Limb (tissue), 2 donors: ENCODE measurements at regions not wholly inside any gene's neighbourhood (a gene's known extent, or its start where the extent isn't known, plus 50 kb on each side); places are given as distances from the start of the nearest gene placed in this dataset.

ENCODE experiments used
- DNase-seq, 2 donors: peaks; one replicate each; pipeline ENCODE4 v3.0.0-alpha.2; 2016; ENCODE audit errors: extremely low spot score in 2 of 2

DNA sequence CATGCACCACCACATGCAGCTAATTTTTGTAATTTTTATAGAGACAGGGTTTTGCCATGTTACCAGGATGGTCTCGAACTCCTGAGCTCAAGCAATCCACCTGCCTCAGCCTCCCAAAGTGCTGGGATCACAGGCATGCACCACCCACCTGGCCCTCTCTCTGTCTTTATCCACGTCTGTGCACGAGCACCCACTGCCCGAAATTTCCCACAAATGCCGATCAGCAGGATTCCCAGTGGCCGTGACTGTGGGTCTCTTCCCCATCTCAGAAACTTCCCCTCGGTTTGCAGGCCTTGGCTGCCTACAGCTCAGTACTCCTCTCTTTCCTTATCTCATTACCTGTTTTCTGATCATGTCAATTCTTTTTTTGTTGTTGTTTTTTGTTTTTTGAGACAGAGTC lies 217.3 kb downstream of the TTC32 start:
- no peak for DNase-seq

DNA sequence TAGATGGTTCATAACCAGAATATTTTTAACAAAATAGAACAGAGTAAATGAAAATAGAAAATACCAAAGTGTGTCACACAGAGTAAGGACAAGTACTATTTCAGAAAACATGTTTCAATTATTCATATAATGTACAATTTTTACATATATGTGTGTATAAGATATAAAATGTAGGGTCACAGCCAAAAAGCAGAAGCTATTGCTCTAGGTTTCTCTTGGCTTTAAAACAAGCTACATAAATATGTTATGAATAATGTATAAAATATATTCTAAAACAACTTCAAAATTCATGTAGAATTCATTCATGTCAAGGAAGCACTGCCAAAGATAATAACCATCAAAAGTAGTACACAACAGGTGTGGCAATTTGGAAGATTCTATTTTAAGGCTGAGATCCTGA lies 218.2 kb downstream of the TTC32 start:
- no peak for DNase-seq

GRCh38 chr2:19682493-19682892 lies 219.3 kb downstream of the TTC32 start:
- no peak for DNase-seq

GRCh38 chr2:19677825-19678518 lies 223.8 kb downstream of the TTC32 start:
- DNase-seq, result no peak

GRCh38 chr2:19677215-19677777 lies 224.5 kb downstream of the TTC32 start:
- no peak for DNase-seq

GRCh38 chr2:19676770-19677169 lies 225.0 kb downstream of the TTC32 start:
- no peak for DNase-seq

GRCh38 chr2:19675856-19676460 lies 225.8 kb downstream of the TTC32 start:
- DNase-seq, result no peak

DNA sequence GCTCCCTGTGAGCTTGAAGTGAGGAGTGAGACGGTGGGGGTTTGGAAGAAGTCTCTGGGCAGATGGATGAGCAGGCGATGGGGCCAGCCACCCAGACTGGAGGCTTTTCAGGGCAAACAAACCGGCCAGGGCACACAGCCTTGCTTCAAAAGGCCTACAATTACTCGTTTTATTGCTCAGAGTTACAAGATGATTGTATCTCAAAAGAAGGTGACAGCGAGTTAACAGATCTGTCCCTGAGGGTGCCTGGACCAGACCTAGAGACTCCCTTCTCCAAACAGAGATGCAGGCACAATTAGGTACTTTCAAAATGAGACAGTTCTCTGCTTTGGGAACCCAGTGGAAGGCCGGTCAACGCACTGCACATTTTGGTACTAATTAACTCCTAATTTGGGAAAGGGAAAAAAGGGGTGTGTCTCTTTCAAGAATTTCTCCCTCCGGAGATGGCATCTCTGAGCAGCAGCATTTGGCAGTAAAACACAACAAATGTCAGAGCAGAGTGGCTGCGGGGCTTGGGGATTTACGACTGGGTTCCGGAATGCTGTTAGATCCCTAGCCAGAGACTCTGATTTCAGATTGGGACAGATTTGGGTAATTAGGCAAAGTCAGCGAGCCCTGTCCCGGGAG lies 226.7 kb downstream of the TTC32 start:
- DNase-seq, result no peak

DNA sequence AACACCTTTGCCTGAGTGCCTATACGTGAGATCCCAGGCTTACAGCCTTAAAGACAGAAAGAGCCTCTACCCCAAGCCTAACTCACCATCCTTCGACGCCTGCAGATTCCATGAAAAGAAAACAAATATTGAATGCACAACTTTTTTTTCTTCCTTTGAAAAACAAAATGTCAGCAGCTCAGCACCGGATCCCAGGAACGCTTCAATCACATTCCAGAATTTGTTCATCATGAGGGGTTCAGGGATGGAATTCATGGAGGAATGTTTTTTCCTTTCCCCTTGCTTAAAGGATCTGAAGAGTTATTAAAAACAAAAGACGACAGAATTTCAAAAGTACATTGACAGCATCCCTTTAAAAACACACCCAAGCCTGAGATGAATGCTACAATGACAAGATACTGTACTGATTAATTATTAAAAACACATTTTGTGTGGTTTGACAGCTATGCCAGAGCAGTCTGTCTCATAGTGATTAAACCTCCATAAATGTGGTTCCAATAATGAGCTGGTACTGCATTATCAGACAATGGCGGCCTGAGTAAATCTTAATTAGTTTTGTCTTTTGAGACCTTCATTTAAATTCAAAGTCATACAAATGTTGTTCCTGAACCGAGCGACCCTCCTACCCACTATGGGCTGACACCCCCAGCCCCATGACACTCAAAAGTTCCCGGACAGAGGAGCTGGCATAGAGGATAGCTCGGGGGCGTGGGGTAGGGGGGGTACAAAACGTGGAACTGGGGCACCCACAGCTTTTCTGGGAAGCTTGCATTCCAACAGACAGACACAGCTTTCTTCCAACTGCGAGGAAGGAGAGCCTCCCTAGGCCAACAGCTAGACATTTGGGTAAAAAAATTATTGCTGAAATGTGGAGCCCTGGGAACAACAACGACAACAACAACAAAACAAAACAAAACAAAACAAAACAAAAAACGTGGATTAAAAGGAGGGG lies 227.5 kb downstream of the TTC32 start:
- DNase-seq, result no peak

DNA sequence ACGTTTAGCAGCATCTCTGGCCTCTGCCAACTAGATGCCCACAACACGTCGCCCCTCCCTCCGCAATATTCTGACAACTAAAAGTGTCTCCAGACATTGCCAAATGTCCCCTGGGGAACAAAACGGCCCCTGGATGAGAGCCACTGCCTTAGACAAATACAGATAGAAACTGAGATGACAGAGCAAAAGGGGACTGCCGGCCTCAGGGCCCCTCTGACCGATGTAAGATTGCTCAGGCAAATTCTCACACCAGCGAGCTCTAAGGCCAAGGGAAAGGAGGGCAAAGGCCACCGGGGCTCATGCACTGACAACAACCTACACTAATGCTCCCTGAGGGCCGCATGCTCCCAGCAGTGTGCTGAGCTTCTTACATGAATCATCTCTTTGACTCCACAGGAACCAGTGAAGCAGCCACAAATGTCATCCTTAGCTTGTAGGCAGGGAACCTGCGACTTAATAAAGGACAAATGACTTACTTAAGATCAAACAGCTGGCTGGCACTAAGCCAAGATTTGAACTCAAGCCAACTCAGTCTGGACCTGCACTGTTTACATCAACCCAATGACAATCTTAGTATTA lies 228.5 kb downstream of the TTC32 start:
- no peak for DNase-seq

- DNase-seq, result no peak
Observed at GRCh38 chr2:19671916-19672315, 229.9 kb downstream of the TTC32 start.

DNA sequence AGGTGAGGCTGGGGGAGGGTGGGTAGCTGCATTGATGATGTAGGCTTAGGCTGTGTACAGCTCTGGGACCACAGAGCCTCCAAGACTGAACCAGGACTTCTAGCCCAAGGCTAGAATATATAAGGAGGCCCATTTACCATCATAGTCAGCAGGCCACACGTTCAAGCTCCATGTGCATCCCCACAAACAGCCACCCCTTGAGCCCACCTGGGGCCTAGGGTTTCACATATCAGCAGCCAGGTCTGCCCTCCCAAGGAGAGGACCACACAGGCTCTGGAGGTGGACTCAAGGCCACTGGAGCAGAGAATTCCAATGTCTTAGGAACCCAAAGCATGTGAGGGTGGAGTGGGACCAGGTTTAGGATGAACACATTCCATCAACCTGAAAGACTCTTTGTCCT lies 230.5 kb downstream of the TTC32 start:
- no peak for DNase-seq

- DNase-seq, result no peak
Observed at GRCh38 chr2:19670303-19670702, 231.5 kb downstream of the TTC32 start.

DNA sequence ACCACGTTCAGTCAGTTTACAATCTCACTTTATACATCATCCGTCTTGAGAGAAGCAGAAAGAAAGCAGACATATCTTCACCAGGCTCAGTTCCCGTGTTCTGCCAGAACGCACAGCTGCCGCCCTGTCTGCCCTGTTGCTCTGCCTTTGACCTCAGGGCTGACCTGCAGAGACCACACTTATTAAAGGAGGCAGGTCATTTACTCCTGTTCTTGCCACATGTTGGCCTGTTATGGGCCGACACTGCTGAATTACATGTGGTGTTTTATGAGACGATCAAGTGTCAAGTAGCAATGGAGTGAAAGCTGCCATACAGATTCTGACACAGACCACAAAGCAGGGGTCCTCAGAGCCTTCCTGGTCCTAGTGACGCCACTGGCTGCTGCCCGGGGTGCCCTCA lies 232.2 kb downstream of the TTC32 start:
- no peak for DNase-seq

- no peak for DNase-seq
Observed at GRCh38 chr2:19669126-19669525, 232.7 kb downstream of the TTC32 start.

GRCh38 chr2:19667536-19667949 lies 234.2 kb downstream of the TTC32 start:
- no peak for DNase-seq

- no peak for DNase-seq
Observed at GRCh38 chr2:19667085-19667484, 234.7 kb downstream of the TTC32 start.

DNA sequence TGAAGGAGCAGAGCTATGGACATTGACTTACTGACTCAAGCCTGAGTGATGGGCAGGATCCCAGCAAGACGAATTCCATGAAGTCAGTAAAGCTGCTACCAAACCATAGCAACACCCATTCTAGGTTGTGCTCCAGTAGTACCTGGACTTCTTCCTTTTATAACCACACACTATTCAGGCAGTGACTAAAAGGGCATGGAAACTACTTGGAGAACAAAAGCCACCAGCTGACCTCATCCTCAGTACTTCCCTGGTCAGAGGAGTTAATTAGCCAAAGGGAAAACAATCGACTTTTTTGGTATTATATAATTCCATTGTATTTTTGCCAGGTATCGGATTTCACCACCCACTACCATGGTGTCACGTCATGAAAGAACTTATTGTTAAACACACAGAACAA lies 237.1 kb downstream of the TTC32 start:
- DNase-seq, result no peak

DNA sequence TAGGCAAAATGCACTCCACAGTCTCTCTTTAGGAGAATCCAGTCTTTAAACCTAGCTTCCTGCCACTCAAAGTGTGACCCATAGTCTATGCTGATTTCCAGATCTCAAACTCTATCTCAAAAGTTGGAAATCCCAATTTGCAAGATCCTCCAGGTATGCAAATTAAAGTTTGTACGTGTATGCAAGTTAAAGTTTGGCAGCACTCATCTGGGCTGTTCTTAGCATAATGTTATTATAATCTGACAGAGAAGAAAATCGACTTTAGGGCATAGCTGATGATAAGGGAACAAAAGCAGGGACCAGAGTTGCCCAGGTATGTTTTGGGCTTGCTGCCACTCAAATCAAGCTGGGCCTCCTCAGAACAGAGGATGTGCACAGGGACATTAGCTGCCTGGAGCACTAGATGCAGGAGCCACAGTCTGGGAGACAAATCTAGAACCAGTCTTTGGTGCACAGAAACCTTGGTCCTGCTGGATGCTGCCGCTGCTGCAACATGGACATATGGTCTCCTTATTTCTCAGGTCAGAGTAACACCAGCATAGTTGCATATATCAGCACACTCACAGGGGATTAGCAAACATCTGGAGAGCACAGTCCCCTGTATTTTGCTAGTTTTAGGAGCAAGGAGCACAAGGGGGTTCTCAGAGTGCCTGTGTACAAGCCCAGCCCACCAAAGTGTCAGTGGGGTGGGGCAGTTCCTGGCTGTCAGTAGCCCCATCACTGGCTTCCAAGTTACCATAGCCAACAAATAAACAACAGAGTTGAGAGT lies 242.6 kb downstream of the TTC32 start:
- no peak for DNase-seq

- no peak for DNase-seq
Observed at GRCh38 chr2:19656011-19656410, 245.8 kb downstream of the TTC32 start.
